Stimulated activated CD4-positive, alpha-beta T cell treated with anti-CD3 and anti-CD28 coated beads, Interleukin-1b, Interleukin-23, amount 100 ng/mL, for 48 hours (primary cell): ENCODE measurements at regions not wholly inside any gene's neighbourhood (a gene's known extent, or its start where the extent isn't known, plus 50 kb on each side); places are given as distances from the start of the nearest gene placed in this dataset.
"Not testable (repeated sequence)": the region's sequence is repeated elsewhere in the genome, so short reads cannot be mapped to it uniquely, and the experiment has no call there.

Experiments used
- DNase-seq: peaks from one replicate; pipeline ENCODE4 v3.0.0-alpha.2; 2020

DNA sequence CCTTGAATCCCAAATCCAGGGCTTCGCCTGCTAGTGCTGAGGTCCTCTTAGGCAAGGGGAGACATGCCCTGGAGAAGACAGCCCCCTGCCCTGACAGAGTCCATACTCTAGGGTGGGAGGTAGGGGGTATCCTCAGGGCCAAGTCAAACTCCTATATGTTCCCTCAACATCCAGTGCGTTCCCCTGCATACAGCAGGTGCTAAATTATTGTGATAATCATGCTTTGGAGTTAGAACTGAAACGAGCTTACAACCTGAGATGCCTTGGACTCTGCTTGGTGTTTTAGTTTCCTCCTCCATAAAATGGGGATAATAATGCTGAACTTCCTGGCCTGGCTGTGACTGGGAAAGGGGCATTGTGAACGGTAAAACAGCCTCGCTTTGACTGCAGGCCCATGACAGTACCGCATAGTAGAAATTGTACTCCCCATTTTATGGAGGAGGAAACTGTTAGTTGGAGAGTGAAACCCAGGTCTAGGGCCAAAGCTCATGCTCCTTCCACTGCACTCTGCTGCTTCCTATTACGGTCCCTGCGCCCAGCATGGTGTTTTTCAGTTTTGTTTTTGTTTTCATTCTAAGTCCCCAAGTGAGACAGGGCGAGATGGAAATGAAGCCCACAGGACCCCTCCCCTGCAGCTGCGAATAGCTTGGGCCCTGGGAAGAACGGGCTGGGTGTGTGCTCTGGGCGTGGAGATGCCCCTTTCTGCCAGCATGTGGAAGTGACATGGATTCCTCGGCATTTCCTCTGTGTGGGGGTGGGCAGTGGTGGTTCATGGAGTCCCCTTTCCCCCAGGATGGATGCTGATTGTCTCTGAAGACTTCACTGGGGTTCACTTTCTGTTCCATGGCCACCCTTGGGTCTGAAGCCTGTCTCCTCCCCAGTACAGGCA is 162.5 kb downstream of the VEGFA start:
- no peak for DNase-seq

DNA sequence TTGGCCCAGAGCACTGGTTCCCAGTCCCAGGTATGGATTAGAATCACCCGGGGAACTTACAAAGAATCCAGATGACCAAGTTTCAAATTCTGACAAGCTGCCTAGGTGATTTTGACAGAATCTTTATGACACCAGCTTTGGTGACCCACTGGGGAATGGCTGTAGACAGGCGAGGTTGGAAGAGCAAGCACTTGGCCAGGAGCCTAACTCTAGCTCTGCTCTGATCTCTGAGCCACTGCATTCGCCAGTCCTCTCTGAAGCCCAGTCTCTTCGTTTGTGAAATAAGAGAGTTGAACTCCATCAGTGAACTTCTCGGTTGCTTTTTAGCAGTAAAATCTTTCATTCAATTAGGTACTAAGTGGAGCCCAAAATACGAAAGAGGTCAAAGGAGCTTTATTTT is 161.2 kb downstream of the VEGFA start:
- no peak for DNase-seq

DNA sequence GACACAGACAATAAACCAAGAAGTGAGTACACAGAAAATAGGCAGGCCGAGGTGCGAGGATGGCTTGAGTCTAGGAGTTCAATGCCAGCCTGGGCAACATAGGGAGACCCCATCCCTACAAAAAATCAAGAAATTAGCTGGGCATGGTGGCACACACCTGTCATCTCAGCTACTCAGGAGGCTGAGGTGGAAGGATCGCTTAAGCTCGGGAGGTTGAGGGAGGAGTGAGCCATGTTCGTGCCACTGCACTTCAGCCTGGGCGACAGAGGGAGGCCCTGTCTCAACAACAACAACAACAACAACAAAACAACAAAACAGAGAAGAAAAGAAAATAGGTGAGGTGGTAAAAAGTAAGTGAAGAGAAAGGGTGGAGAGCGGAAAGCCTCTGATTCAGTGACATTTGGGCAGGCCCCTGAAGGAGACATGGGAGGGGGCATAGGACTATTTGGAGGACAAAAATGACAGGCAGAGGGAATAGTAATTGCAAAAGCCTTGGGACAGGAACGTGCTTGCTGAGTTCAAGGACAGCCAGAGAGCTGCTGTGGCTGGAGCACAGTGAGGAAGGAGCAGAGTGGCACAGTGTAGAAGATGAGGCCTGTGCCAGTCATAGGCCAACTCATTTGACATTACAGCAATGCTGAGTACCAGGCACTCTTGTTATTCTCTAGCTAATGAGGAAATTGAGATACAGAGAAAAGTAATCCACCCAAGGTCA is 160.6 kb downstream of the VEGFA start:
- no peak for DNase-seq

DNA sequence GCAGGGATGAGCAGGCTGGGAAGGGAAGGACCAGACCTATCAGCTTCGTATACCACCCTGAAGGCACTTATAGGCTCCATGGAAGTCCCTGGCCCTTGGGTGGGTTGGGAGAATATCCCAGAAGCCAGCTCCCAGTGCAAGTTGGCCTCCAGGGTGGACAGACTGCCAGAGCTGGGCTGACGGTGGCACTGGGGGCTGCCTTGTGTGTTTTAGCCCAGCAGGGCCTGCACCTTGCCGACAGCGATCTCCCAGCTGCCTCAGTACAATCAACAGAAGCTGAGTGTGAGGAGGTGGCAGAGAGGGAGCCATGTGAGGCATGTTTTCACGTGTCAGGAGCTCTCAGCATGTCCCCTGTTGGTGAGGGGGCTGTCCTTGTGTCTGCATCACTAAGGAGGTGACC is 159.5 kb downstream of the VEGFA start:
- DNase-seq, result no peak

DNA sequence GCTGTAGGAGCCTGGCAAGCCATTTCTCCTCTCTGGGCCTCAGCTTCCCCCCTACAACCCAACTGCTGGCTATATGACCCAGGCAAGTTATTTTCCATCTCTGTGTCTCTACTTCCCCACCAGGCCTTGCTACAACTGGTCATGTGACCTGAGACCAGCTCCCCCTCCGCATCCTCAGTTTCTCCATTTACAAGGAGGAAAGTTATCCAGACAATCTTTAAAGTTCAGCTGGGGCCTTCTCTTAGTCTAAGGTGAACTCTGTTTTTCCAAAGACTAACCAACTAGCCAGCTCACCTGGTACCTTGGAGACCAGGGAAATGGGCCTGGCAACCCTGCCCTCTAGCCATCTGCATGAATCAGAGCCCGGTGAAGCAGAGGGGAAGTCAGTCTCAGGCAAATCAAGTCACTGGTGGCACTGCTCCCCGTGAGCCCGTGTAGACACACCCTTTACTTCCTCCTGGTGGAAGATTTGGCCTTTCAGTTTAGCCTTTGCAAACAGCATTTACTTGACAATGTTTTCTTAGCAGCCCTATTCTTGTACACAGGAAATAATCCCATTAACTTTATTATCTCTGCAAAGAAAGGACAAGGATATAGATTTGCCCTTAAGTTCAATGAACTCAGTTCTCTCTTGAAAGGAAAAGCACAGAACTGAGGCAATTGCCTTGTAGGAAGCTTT is 157.7 kb downstream of the VEGFA start:
- DNase-seq, result no peak

DNA sequence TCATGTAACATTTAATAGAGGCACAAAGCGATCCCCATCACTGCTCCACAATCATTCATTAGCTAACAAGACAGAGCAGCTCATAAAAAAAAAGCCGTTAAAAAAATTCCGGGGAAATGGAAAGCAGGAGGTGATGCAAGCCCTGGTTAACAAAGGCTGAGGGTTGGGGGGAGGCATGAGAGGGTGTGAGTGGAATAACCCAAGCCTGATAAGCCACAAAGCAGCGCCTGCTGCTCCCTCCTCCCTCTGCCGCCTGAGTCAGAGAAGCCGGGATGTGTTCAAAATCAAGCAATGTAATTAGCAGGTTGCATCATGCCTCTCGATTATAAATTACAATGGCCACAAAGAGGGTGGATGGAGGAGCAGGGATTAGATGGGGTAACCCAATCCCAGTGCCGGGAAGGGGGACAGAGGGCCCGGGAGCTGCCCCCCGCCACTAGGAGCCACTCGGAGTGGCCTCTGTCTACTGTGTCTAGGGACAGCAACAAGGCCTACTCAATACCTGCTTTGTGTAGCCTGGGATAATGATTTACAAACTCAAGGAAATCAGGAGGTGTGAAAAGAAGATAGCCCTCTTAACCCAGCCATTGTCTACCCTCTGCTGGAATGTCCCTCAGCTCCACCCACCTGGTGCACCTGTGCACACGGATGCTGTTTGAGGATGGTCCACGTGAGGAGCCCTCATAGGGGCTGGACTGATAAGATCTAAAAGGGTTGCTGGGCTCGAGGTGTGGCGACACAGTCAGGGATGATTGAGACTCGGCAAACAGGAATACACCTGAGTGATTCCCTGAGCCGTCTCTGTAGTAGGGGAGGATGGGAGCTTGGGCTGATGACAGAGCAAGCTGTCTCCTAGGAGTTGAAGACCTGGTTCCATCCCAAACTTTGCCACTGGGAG is 156.9 kb downstream of the VEGFA start:
- DNase-seq, result peak; percentile 16

DNA sequence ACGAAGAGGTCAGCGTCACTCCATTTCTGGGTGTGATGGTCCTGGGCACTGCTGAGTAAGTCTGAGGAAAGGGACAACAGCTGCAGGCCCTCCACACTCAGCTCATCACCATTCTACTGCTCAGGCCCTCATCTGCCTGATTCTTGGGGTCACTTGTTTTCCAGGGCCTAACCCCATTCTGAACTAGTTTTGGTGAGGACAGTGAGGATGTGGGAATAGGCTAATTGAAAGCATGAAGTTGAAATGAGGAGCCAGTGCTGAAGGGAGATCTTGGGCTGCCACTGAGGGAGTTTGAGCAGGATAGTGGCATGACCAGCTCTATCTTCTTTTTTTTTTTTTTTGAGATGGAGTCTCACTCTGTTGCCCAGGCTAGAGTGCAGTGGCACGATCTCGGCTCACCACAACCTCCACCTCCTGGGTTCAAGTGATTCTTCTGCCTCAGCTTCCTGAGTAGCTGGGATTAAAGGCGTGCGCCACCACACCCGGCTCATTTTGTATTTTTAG is 155.7 kb downstream of the VEGFA start:
- DNase-seq, result not testable (repeated sequence)

DNA sequence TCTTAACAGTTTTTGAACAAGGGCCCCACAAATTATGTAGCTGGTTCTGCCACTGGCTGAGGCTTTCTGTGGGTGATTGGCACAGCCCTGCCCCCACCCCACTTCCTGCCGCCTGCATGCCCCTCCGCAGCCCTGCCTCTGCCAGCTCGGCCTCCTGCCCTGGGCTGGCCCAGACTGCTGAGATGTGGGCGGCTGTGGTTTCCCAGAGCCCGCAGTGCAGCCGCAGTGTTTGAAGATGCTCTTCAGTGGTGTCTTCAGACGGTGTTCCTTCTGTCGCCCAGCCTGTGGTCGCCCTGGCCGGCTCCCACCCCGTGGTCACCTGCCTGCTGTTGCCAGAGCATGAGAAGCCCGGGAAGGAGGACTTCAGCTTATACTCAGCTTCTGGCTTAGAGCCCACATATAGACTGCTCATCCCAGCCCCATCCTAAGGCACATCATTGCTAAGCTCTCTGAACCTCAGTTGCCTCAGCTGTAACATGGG is 154.3 kb downstream of the VEGFA start:
- peak; percentile 57 for DNase-seq

DNA sequence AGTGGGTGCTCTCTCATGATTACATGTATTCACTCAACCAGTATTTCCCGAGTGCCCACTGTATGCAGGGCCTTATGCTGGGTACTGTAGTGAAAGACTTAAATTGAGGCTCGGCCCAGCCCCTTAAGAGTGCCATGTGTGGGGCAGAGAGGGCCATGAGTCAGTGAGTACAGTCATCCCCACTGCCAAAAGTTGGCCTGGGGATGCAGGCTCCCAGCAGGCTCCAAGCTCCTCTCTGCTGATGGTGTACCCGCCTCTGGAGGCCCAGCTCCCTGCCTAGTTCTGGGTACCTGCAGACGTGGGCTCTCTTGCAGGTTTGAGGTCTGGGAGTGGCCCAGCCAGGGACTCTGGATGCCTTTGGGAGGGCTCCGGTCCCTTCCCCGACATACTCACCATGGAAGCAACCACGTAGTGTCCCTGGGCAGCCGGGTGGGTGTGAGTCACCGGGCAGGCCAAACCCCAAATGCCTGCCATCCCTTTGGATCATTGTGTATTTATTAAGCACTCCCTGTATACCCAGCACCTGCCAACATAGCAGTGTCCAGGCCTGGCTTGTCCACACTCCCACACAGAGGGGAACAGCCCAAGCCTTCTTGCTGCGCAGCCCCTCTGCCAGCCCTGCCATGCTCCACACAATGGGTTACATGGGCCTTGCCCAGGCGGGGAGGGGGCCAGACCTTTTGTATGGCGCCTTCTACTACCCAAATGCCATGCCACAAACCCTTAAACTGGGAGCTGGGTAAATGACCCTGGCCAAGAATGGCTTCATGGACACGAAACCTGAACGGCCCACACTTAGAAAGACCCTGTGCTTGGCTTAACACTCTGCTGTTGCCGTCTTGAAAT is 153.6 kb downstream of the VEGFA start:
- DNase-seq, result peak; percentile 22

DNA sequence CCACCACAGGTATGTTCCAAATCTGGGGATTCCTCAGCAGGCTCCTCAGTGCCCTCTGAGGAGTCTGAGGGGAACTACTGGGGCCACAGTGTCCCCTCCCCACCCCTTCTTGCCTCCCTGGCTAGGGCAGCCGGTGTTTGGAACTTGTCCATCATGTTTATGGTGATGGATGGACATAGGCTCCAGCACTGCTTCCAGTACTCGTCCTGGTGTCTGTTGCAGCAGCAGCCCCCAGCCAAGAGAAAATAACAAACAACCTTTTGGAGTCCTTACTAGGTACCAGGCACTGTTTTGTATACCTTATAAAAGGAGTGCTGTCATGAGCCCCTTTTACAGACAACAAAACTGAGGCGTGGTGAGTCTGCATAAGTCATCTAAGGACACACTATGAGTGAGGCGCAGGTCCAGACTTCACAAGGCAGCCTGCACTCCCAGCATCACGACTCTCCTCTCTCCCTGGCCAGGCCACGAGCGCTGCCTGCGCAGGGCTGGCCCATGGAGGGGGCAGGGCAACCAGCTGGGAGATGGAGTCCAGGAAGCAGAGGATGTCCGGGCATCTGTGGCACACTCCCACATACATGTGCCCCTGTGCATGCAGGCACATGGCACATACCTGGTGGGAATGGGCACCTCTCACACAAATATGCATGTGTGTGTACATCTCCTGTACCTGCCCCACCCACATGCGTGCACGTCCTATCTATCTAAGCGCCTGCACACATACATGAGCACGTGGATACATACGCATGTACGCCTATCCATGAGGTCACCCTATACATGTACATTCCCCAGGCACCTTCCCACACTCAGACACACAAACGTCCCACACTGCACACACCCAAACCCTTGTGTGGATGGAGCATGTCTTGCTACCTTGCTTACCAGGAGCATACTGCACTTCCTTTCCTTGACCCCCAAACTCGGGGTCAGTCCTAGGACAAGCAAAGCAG is 152.7 kb downstream of the VEGFA start:
- DNase-seq, result no peak

DNA sequence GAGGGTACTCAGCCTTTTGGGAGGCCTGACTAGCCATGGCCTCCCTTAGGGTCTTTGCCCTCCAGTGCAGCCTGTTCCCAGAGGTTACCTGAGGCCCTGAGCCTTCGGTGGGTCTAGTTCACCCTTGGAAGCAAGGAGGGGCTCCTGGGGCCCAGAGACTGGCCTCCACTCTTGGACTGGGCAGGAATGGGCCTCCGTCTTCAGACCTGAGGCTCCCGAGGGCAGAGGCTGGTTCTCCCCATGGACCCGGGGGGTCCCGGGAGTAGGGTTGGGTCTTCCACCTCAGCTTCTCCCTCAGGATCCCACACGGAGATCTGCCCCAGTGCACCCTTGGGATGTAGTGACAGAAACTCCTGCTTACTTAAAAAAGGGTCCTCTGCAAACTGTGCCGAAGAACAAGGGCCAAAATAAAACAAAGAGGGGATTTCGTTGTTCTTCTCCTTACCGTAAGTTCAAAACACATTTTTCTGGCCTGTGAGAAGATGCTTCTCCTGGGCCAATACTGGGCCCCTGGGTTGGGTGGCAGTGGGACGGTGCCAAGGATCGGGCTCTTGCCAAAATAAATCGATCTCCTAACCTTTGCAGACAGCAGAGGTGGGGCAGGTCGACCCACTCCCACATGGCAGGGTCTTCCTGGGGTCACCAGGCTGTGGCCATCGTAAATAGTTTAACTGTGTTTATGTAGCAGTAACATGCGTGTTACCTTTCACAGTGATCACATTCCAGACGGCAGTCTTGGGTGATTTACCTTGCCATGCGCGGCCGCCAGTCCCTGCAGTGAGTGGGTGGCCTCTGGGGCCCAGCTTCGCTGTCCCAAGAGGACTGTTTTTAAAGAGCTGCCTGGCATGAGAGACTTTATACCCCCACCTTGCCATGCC is 151.8 kb downstream of the VEGFA start:
- no peak for DNase-seq

DNA sequence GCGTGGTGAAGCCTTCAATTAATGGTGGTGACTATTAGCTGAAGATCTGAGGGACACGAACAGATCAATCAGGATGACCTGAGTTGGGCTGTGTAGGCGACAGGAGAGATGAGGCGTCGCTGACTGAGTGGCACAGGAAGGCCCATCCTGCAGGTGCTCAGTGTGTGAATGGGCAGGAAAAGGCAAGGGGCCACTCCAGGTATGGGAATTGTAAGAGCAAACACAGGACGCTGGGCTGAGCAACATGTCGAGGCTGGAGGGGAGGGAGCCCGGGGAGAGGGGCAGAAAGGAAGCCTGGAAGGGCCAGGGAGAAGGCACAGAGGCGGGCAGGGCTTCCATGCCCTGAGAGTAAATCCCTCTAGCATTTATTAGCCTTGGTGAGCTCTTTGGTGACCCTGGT is 151.0 kb downstream of the VEGFA start:
- no peak for DNase-seq

DNA sequence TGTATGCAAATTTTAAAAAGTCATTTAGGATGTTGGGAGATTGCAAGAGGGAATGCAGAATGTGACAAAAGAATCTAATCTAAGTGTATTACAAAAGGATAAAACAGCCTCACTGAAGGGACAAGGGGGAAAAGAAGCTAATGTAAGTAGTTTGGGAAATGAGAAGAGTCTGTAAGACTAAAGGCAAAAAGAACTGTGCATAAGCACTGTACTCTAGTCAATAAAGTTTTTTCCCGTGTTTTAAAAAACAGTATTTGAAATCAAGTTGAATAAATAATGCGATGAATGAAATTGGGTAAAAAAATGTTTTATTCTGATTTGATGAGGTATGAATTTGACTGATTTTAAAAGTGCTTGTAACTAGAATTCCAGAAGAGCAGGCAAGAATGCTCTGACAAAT is 149.8 kb downstream of the VEGFA start:
- no peak for DNase-seq

DNA sequence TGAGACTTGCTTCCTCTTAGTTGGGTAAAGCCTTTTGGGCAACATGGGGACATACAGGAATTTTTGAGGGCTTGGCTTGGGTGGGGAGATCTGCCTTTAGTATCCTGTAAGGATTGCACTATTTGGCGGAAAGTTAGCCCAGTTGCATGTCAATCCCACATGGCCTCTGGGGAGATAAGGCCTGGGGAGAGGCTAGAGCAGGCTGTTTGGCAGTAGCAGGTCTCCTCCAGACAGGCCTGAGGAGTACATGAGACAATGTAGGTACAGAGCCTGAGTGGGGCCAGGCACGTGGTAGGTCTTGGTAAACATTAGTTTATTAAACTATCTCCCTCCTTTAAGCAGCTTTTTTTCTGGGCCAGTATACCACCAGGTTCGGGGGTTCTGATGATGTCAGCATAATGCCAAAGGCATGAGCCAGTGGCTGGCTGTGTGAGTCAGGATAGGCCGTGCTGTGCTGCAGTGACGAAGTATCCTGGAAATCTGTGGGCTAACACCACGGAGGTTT is 147.9 kb downstream of the VEGFA start:
- DNase-seq, result no peak

DNA sequence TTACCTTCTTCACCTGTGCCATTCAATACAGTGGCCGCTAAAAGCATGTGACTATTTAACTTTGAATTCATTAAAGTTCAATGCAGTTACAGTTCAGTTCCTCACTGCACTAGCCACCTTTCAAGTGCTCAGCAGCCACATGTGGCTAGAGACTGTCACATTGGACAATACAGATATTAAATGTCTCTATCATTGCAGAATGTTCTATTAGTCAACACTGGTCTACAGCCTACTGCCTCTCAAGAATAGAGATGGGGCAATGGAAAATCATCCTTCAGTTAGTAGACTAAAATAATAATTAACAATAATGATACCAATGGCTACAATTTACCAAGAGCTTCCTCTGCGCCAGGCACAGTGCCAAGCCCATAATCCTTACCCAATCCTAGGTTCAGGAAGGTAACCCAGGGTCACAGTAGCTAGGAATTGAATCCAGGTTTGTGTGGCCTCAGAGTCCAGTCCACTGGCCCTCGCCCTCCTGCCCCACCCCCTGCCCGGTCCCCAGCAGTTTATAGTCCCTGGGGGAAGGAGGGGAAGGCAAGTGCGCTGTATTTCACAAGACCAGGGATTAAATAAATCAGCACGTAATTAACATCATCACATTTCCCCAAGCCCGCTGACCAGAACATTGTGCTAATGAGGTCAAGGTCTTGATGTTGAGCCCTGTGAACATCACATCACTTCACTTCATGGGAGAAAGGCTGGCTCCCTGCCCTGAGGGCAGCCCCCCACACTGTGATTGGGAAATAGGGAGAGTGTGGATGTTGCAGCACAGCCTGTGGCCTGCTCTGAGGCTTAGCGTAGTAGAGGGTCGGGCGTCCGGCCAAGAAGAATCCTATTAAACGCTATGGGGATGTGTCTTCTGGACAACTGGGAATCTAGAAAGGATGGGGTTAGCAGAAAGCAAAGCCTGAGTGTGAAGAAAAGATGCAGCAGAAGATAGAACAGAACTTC is 147.2 kb downstream of the VEGFA start:
- DNase-seq, result no peak

DNA sequence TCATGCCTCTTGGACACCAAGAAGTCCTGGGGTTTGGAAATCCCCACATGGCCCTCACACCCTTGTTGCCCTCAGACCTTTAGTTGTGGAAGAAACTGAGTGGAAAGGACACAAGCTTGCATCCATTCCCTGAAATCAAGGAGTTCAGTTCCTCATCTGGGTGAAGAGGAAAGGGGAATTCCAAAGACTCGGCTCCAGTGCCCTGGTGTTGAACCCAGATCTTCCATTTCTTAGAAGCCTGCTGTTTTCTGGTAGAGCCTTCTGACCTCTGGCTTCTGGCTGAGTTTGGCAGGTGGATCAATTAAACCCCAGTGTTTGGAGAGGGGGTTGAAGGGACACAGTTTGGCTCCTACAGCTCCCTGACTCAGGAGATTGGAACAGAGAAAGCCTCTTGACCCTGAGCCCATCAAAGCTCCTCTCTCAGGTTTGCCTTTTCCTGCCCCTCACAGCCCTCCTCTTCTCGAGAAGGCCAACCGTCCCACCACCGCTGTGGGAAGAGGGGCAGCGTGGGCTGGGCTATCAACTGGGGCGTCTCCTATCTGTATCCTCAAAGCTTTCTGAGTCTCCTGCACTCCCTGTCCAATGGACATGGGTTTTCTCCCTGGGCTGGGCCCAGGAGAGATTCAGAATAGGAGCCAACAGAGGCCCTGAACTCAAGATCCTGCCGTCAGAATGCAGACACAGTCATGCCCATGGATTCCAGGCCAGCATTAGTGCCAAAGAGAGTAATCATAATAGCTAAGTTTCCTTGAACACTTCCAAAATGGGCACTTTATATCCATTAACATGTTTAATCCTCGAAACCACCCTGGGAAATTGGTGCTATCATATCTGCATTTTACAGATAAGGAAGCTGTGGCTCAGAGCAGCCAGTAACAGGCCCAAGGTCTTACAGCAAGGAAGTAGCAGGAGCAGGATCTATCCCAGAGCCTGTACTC is 146.2 kb downstream of the VEGFA start:
- DNase-seq, result no peak
